ENCODE measurements at regions not wholly inside any gene's neighbourhood (a gene's known extent, or its start where the extent isn't known, plus 50 kb on each side); places are given as distances from the start of the nearest gene placed in this dataset.
"Not testable (repeated sequence)": the region's sequence is repeated elsewhere in the genome, so short reads cannot be mapped to it uniquely, and the experiment has no call there.

DNA sequence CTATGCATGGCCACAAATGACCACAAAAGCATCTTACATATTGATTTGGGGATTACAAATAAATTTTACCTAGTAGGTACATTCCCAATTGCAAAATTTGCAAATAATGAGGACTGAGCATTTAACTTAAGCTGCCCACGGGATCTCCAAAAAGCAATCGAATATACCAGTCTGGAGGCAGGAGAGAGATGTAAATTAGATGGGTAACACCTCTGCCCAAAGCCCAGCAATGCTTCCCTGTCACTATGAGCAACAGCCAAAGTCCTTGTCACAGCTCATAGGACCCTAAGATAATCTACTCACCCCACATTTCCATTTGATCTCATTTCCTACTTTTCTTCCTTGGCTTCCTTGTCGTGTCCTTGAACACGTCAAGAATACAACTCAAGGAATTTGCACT, 172.2 kb downstream of the SUCLG1 start:
- no peak for DNase-seq

DNA sequence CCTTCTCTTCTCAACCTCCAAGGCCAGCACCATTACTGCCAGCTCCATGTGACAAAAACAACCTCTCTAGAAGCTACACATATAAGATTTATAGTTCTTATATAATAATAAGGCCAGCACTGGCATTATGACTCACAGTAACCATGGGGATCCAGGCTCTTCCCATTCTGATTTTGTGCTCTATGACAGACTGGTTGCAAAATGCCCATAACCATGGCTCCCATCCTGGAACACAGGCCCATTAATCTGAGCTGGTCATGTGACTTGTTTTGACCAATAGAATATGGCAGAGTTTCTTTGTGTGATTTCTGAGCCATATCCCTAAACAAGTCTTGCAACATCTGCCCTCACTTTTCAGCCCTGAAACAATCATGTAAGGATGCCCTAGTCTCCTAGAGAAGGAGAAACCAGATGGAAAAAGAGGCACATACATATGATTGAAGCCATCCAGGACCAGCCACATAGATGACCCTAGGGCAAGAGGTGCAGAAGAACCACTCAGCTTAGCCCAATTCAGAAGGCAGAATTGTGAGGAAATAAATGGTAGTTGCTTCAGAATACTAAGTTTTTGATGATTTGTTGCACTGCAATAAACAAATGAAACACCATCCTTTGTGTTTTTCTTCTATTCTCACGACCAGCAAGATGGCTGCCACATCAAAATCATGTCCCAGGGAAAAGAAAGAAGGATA, 173.9 kb downstream of the SUCLG1 start:
- DNase-seq = no peak

DNA sequence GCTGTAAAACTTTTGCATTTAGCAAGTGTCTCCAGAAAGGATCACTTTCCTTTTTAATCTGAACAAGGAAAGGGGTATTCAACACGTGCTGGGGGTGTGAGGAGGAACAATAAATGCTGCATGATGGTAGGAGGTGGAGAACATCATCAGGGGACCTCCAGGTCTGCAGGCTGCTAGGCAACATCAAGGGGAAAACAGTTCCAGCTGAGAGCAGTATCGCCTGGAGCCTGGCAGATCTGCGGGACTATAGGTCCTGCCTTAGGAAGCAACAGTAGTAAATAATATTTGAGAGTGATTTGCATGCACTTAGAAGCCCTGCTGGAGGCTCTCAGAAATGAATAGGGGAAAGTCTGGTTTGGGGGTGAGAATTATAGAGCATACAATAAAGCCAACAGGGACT, 175.6 kb downstream of the SUCLG1 start:
- DNase-seq = no peak

DNA sequence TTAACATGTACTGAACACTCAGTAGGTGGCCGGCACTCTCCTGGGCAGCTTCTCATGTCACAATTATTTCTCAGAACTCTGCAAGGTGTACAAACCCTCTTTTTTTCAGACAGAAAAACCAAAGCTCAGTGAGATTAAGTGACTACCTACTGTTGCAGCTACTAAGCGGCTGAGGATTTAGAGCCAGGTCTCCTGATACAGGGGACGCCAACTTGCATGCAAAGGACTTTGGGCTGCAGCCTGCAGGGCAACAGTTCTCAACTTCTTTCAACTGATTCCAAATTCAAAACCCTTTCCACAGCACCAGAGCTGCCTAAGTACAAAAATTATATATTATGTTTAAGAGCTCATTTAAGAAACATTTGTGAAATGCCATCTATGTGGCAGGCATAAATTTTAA, 177.6 kb downstream of the SUCLG1 start:
- no peak for DNase-seq

DNA sequence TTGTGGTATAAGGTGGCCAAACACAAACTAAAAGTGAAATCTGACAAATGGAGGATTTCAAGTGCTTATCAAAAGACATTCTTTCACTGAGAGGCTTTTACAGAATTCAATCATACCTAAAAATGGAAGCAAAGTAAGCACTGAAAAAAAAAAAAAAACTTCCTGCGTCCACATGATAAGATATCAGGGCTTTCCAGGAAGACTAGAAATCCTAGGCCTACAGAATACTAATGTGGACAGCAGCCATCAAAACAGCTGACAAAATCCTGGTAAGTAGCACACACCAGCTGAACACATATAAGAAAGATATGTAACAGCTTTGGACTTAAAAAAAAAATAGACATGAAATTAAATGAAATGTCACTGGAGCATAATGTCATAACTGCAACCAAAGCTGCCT, 178.2 kb downstream of the SUCLG1 start:
- no peak for DNase-seq

DNA sequence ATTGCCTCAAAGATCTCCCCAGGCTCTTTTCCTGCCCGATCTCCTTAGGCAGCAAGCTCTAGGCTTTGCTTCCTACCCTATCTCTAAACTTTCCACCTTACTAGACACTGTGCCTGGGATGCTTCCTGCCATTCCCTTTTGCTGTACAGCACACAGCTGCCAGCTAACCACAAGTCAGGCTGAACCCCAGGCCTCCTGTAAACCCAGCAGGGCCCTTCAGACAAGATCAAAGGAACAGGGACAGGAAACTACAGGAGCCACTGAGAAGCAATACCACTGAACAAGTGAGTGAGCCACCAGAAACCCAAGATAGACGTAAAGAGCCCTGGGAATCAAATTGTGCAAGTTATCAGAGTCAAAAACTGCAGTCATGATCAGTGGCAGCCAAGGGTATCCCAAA, 180.7 kb downstream of the SUCLG1 start:
- DNase-seq = no peak

DNA sequence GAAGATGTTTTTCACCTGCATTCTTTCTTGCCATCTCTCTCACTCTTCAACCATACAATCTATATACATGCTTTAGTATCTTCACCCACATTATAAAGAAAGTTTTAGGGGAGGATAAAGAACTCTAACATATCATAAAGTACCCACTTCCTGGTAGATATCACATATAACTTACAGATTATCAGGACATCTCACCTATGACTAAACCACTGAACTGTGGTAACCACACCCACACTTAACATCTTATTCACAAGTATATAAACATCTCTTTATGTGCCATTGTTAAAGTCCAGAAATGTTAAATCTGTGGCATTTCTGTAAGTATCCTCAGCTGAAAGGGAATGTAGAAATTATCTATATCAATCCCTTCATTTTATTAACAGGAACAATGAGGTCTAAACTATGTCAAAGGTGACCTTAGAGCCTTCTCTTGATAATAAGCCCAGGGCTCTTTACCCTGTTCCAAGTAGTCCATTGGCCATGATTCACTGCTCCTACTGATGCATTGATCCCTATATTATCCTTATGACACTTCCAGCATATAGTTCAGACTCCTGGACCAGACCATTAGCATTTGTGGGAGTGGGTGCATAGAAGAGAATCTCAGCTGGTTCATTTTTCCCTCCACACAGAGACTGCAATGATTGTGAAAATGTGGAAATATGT, 182.4 kb downstream of the SUCLG1 start:
- no peak for DNase-seq

DNA sequence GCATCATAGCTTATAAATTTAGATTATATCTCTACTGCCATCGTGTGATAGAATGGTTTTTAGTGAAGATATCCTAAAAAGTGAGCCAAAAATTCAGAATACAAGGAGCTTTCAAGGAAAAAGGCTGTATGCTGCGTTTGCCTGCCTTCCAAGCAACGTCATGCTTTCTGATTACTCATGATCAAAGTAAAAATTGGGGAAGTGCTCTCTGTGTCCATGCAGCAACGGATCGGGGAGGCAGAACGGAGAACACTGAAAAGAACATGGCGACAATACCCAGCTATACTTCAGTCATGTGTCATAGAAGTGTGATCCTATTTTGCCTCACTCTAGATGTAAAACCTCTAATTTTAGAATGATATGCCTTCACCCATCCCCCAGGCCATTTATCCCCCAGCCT, 185.7 kb downstream of the SUCLG1 start:
- no peak for DNase-seq

DNA sequence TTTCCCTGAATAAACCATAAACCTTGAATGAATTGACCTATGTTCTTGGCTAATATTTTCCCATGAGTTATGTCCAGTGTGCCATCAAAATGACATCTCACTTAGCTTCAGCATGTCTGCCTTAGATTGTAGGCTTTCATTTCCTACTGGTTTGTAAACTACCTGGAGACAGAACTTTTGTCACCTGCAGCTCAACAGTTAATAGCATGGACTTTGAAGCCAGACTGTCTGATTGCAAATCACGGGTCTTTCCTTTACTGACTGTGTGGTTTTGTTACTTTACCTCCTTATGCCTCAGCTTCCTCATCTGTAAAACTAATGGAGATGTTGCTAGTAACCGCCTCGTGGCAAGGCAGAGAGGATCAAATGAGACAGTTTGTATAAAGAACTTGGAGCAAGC, 187.1 kb downstream of the SUCLG1 start:
- DNase-seq = no peak

DNA sequence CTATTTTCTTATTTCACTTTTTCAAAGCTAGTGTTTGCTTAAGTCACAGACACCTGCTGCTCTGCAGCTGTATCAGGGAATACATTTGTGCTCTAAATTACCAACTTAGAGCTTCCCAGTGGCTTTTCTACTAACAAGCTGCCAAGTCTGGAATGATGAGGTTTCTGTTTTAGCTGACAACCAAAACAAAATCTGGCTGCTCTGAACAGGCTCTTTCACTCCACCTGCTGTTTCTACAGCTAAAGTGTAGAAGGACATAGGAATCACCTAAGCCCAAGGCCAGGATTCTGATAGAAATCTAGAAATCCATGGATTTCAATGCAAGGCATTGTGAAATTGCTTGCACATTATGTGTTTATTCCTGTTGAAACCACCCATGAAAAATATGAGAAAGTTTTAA, 201.2 kb downstream of the SUCLG1 start:
- no peak for DNase-seq

DNA sequence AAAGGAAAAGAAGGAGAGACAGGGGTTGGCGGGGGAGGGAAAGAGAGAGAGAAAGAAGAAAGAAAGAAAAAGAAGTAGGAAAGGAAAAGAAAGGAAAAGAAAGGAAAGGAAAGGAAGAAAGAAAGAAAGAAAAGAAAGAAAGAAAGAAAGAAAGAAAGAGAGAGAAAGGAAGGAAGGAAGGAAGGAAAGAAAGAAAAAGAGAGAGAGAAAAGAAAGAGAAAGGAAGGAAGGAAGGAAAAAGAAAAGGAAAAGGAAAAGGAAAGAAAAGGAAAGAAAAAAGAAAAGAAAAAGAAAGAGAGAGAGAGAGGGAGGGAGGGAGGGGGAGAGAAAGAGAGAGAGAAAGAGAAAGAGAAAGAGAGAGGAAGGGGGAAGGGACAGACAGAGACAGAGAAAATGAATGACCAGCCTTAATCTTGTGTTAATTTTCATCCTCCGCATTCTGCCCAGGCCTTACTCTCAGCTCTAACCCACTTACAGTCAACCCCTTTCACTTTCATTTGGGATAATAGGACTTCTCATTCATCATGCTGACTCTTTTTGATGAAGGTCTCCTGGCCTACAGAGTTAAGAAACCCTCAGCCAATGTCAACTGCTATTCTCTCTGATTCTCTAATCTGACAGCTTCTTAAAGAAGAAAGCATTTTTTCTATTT, 207.3 kb downstream of the SUCLG1 start:
- no peak for DNase-seq

DNA sequence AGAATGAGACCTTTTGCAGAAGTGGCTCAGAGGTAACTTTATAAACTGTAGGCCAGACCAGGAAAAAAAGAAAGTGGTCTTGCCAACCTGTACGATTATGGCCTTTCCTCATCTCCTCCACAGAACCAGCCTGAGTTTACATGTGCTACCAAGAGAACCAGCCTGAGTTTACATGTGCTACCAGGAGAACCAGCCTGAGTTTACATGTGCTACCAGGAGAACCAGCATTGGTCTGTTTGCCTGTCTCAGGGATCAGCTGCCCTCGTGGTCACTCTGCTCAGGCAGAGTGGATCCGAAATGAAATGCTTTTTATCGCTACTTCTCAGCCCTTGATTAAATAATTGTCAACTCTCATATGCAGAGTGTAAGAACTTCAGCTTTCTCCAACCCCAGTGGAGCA, 209.9 kb downstream of the SUCLG1 start:
- DNase-seq = no peak

DNA sequence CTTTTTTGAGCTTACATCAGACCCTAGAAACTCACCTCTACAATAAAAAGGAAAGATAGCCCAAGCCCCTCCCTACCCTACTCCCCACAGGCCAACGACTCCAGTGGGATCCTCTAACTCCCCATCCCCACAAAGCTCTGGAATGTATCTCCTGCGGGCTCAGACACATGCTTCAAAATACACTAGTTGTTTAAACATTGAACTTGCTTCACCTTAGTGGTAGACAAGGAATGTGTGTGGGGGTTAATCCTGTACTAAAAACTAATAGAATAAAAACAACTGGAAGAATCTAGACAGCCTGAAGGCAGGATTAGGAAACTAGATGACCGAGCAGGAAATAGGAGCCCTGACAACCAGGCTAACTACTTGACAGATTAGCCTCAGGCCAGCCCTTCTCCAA, 211.5 kb downstream of the SUCLG1 start:
- no peak for DNase-seq

DNA sequence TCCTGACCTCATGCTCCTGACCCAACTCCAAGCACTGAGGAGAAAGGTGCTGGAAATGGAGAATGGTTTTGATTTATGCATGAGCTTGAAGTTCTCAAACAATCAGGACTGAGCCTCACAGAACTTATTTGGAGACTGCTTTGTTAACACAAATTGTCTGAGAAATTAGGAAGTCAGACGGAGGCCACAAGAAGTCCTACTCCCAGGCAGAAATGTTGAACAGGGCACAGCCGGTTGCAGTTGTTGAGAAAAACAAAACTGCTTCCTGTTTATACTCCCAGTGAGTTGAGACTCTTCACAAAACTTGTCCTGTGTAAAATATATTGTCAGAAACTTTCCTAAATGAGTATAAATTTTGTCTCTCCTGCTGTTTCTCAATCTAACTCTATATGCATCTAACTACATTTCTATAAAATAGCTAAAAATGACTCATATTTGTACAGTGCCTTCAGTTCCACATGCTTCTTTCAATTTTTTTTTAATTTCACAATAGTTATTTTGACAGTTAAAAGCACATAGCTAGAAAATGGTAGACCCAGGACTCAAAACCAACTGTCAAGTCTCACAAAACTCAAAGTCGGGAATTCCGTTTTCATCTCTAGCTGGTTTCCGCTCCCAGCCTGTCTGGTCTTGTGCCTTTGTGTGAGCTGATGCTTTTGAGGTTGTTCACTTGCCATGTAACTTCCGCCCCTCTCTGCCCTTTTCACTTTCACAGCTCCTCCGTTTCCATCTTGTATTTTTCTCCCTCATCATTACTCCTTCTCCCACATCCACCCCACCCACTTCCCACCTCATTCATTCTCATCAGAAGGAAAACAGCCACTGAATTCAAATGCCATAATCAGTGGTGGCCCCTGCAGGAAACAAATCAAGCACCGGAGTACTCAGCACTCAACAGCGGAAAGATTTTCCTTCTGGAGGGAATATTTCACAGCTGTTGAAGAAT, 215.0 kb downstream of the SUCLG1 start:
- no peak for DNase-seq

DNA sequence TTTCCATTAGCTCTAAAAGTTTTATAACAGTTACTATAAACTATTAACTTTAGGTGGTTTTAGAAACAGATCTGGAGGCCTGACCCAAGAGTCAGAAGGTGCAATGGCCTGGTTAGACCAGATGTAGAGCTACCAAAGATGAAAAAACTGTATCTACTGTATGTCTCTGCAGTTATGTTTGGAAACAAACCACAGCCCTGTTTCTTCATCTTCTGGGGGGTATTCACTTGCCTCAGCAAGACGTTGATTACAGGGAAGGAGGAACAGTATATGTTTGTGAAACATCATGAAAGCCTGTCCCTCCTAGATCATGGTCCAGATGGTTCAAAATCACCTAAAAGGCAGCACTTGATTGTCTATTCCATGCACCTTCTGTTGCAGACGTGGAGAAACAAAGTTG, 220.2 kb downstream of the SUCLG1 start:
- no peak for DNase-seq

DNA sequence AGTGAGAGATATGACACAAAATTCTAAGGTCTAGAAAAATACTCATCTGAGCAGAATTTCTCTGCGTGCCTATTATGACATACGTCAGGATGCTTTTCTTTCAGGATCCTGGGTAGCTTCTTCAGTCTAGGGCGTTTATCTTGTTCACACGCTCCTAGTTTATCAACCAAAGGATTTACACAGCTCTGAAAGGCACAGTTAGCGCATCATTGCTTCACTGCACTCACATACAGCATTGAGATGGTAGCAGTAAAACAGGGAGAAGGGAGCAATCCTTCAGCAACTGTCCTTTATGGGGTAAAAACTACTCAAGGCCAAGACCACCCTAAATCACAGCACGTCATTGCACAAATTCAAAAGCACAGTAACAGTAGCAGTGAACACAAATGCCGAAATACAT, 222.8 kb downstream of the SUCLG1 start:
- no peak for DNase-seq

DNA sequence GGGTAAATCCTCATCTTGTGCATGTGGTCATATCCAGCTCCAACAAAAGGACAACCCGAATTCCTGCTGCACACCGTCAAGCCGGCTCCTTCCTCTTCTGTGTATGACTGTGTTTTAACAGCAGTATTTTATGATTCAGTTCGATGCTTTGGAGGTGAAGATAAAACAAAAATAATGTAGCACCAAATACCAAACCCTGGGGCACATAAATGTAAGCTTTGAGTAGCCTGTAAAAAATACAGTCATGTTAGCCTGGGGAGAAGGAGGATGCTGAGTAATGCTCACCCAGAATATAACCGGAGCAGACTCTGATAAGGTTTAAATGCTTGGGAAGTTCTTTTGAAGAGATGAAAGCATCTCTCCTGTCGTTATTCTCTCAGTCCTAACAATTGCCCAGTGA, 225.0 kb downstream of the SUCLG1 start:
- DNase-seq = no peak

DNA sequence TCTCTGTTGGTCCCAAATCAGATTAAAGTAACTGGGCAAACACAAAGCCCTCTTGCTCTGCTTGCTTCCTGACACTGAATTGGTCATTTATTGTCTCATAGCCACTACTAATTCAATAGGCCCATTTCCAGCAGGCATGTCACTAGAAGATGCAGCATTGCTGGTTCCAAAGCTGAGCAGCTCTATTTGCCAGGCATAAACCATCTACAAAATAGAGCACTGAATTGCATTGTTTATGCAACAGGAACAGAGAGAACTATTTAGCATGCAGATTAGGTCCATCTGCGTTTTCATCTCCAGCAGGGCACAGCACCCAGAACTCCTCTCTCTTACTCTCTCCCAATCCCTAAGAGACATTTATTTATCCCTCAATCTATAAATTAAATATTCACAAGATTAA, 227.6 kb downstream of the SUCLG1 start:
- no peak for DNase-seq

DNA sequence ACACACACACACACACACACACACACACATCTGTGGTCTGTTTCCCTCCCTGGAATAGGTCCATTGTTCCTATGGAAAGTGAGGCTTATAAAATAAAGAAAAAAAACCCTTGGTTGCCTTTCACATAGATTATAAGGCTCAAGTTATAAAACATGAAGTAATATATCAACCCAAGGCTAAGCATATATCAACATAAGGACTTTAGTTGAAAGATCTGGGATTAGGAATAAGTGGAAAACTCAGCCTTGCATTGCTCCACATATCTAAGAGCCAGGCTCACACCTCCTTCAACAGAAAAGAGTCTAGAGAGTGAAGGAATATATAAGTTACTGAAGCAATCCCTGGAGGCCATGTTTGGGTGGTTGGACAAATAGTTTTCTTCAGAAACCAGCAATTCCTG, 235.0 kb downstream of the SUCLG1 start:
- DNase-seq = no peak

DNA sequence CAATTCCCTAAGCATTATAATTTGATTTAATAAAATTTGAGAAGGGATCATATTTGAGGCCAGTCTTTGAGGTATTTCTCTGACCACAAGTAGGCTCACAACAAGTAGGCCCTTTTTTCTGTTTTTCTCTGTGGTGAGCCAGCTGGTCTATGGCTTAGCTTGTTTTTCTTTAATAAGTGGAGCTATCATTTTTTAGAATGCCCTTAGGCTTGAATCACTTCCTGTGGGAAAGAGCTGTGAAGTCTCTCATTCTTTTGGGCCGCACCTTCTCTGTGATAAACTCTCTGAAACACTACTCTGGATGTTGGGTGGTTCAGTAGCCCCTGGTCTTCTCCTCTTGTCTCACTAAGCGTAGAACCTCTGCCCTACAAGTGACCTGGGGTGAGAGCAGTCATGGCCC, 235.9 kb downstream of the SUCLG1 start:
- DNase-seq = no peak

DNA sequence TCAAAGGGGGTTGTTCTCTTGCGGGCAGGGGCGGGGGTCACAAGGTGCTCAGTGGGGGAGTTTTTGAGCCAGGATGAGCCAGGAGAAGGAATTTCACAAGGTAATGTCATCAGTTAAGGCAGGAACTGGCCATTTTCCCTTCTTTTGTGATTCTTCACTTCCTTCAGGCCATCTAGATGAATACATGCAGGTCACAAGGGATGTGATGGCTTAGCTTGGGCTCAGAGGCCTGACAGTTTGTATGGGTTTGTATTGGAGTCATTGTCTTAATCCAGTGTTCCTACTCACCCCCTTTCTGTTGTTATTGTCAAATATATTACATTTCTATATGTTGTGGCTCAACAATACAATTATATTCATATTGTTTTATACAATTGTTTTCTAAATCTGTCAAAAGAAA, 238.0 kb downstream of the SUCLG1 start:
- DNase-seq = not testable (repeated sequence)

DNA sequence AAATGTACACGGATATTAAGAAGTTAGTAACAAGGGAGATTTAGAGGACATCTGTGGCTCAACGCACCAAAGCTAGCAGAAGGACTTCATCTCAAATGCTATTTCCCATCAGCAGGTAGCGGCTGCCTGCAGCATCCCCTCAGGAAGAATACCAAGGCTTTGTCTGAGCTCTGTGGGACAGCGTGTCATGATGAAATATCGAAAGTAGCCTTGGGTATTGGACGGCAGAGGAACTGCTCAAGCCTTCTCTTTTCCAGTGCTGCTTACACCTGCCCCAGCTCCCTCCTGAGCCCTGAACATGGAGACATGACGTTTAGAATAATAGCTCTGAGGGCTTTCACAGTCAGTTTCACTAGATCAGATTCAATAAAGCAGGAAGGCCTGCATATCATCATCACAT, 241.6 kb downstream of the SUCLG1 start:
- DNase-seq = no peak

DNA sequence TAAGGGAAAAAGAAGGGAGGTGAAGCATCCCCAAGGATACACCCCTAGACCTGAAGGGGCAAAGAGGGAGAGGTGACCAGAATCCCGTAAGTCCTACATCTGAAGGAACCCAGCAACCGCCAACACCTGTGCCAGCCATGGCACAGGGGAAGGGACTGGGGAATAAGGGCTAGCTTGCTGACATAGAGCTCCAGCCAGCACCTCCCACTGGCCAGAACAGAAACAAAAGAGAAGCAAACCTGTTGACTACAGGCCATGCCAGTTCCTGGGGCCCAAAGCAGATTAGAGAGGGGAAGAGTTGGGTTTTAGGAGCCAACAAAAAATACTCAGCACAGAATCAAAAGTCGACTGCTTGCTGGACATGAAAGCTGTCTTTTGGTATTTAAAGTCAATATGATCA, 244.6 kb downstream of the SUCLG1 start:
- no peak for DNase-seq
